IMR-90 (cell line): ENCODE measurements at regions not wholly inside any gene's neighbourhood (a gene's known extent, or its start where the extent isn't known, plus 50 kb on each side); places are given as distances from the start of the nearest gene placed in this dataset.

Source experiments
- ATAC-seq: fragments of 200-7000 bp; cut with Tn5 transposase; 2 replicates; pipeline ENCODE4 v1.9.1; 2020; ENCODE audit warnings: low read depth, mild to moderate bottlenecking, moderate library complexity
- BruUV-seq: library from RNA; stranded (reverse); fragments of 400-500 nt; replicated peaks from 2 replicates; lab custom pipeline; 2021; lab: Mats Ljungman, UMichigan
- CTCF ChIA-PET: fragments of 300-600 bp; formaldehyde crosslinking; extraction: SDS; loops from one replicate; lab custom pipeline; 2021; ENCODE audit warnings: antibody characterized with exemption; lab: Yijun Ruan, JAX
- POLR2A ChIA-PET: fragments of 300-600 bp; sonication (Branson Sonifier 250); formaldehyde crosslinking; loops from one replicate; lab custom pipeline; 2022; ENCODE audit warnings: antibody characterized with exemption; ENCODE audit not compliant: unreplicated experiment; lab: Charles Lee
- DNase-seq: peaks from one replicate; pipeline ENCODE4 v3.0.0; 2013
- H2AFZ ChIP-seq: replicated peaks from 2 replicates; pipeline ENCODE3; 2013; ENCODE audit warnings: low read length, mild to moderate bottlenecking; ENCODE audit not compliant: poor library complexity
- H2AK5ac ChIP-seq: 2 replicates; pipeline ENCODE4 v1.6.1; 2013; ENCODE audit warnings: low read depth, low read length, inconsistent platforms
- H2AK9ac ChIP-seq: replicated peaks from 2 replicates; pipeline ENCODE3; 2013; ENCODE audit warnings: mild to moderate bottlenecking, low read depth, low read length, moderate library complexity; ENCODE audit not compliant: poor library complexity
- H2BK120ac ChIP-seq: 2 replicates; pipeline ENCODE4 v1.6.1; 2013; ENCODE audit warnings: low read depth, low read length, inconsistent platforms
- H2BK15ac ChIP-seq: 3 replicates; pipeline ENCODE4 v1.6.1; 2013; ENCODE audit warnings: low read depth, low read length, inconsistent platforms
- H2BK20ac ChIP-seq: 2 replicates; pipeline ENCODE4 v1.6.1; 2013; ENCODE audit warnings: low read depth, mild to moderate bottlenecking, inconsistent platforms, low read length, moderate library complexity
- H2BK5ac ChIP-seq: 2 replicates; pipeline ENCODE4 v1.6.1; 2013; ENCODE audit warnings: mild to moderate bottlenecking, low read depth, low read length, inconsistent platforms; ENCODE audit not compliant: poor library complexity, severe bottlenecking
- H3K14ac ChIP-seq: replicated peaks from 2 replicates; pipeline ENCODE4 v1.6.1; 2013; ENCODE audit warnings: low read depth, low read length, inconsistent platforms
- H3K18ac ChIP-seq: 2 replicates; pipeline ENCODE4 v1.6.1; 2013; ENCODE audit warnings: low read depth, low read length, control low read depth
- H3K23ac ChIP-seq: 2 replicates; pipeline ENCODE4 v1.6.1; 2013; ENCODE audit warnings: low read depth, low read length, inconsistent platforms
- H3K27ac ChIP-seq: 2 replicates; pipeline ENCODE4 v1.5.1; 2013; ENCODE audit warnings: mild to moderate bottlenecking, control low read depth, low read length; ENCODE audit not compliant: insufficient read depth
- H3K27me3 ChIP-seq: 2 replicates; pipeline ENCODE4 v1.6.1; 2013; ENCODE audit warnings: low read length; ENCODE audit not compliant: control insufficient read depth, insufficient read depth
- H3K36me3 ChIP-seq: 2 replicates; pipeline ENCODE4 v1.6.1; 2013; ENCODE audit warnings: low read length, mixed read lengths; ENCODE audit not compliant: control insufficient read depth, insufficient read depth
- H3K4ac ChIP-seq: 2 replicates; pipeline ENCODE4 v1.6.1; 2013; ENCODE audit warnings: low read depth, low read length, inconsistent platforms
- H3K4me1 ChIP-seq: 2 replicates; pipeline ENCODE4 v1.6.1; 2013; ENCODE audit warnings: low read length, mixed read lengths; ENCODE audit not compliant: control insufficient read depth, insufficient read depth
- H3K4me2 ChIP-seq: 2 replicates; pipeline ENCODE4 v1.6.1; 2013; ENCODE audit warnings: low read depth, mild to moderate bottlenecking, control low read depth, low read length, moderate library complexity
- H3K4me3 ChIP-seq: 2 replicates; pipeline ENCODE4 v1.5.1; 2013; ENCODE audit warnings: low read depth, mild to moderate bottlenecking, control low read depth, low read length, moderate library complexity; ENCODE audit not compliant: insufficient read depth
- H3K56ac ChIP-seq: 2 replicates; pipeline ENCODE4 v1.6.1; 2013; ENCODE audit warnings: low read length, inconsistent platforms; ENCODE audit not compliant: insufficient read depth; ENCODE audit errors: extremely low read depth
- H3K79me1 ChIP-seq, 2 experiments: 2 replicates each; pipeline ENCODE4 v1.6.1; 2013; ENCODE audit warnings: low read length in 2 of 2, inconsistent platforms in 1 of 2, low read depth in 1 of 2
- H3K9ac ChIP-seq: 2 replicates; pipeline ENCODE4 v1.6.1; 2013; ENCODE audit warnings: low read depth, low read length, control low read depth
- H3K9me1 ChIP-seq: 2 replicates; pipeline ENCODE4 v1.6.1; 2013; ENCODE audit warnings: low read length, inconsistent platforms; ENCODE audit not compliant: insufficient read depth
- H3K9me3 ChIP-seq: 2 replicates; pipeline ENCODE4 v1.6.1; 2013; ENCODE audit warnings: low read length; ENCODE audit not compliant: control insufficient read depth, insufficient read depth
- H4K20me1 ChIP-seq: 2 replicates; pipeline ENCODE4 v1.6.1; 2013; ENCODE audit warnings: low read length, inconsistent platforms; ENCODE audit not compliant: insufficient read depth
- H4K5ac ChIP-seq: 2 replicates; pipeline ENCODE4 v1.6.1; 2013; ENCODE audit warnings: mild to moderate bottlenecking, low read depth, low read length, control low read depth
- H4K8ac ChIP-seq, 2 experiments: 2 replicates each; pipeline ENCODE4 v1.6.1; 2013; ENCODE audit warnings: low read depth in 2 of 2, low read length in 2 of 2, control low read depth in 1 of 2, inconsistent platforms in 1 of 2
- H4K91ac ChIP-seq: 2 replicates; pipeline ENCODE4 v1.6.1; 2013; ENCODE audit warnings: low read depth, low read length, inconsistent platforms; ENCODE audit not compliant: insufficient read depth
- BHLHE40 ChIP-seq: fragments of 150-350 bp; IDR thresholded peaks from 2 replicates; pipeline ENCODE4 v1.6.1; 2016; ENCODE audit warnings: mild to moderate bottlenecking, low read depth, low read length
- CEBPB ChIP-seq: IDR thresholded peaks from 2 replicates; pipeline ENCODE4 v1.6.1; 2012; ENCODE audit warnings: low read depth, low read length, improper control_type of control experiment
- CHD1 ChIP-seq: IDR thresholded peaks from 2 replicates; pipeline ENCODE4 v1.6.1; 2012; ENCODE audit warnings: low read depth, low read length, improper control_type of control experiment
- FOS ChIP-seq: fragments of 150-350 bp; IDR thresholded peaks from 2 replicates; pipeline ENCODE4 v1.6.1; 2016; ENCODE audit warnings: low read depth, low read length
- MAFK ChIP-seq: IDR thresholded peaks from 2 replicates; pipeline ENCODE4 v1.6.1; 2012; ENCODE audit warnings: low read depth, low read length, improper control_type of control experiment
- MAZ ChIP-seq: IDR thresholded peaks from 2 replicates; pipeline ENCODE4 v1.6.1; 2012; ENCODE audit warnings: low read depth, mild to moderate bottlenecking, low read length, improper control_type of control experiment, moderate library complexity, borderline replicate concordance
- MXI1 ChIP-seq: IDR thresholded peaks from 2 replicates; pipeline ENCODE4 v1.6.1; 2012; ENCODE audit warnings: low read depth, mild to moderate bottlenecking, low read length, moderate library complexity, borderline replicate concordance
- NFE2L2 ChIP-seq: fragments of 150-350 bp; IDR thresholded peaks from 2 replicates; pipeline ENCODE4 v1.6.1; 2016; ENCODE audit warnings: low read depth, mild to moderate bottlenecking, low read length
- POLR2A ChIP-seq: IDR thresholded peaks from 2 replicates; pipeline ENCODE4 v1.6.1; 2012; ENCODE audit warnings: mild to moderate bottlenecking, low read depth, low read length
- RAD21 ChIP-seq: IDR thresholded peaks from 2 replicates; pipeline ENCODE4 v1.6.1; 2012; ENCODE audit warnings: low read length, improper control_type of control experiment
- RCOR1 ChIP-seq: IDR thresholded peaks from 2 replicates; pipeline ENCODE4 v1.6.1; 2012; ENCODE audit warnings: mild to moderate bottlenecking, low read length, improper control_type of control experiment; ENCODE audit not compliant: insufficient replicate concordance
- RFX5 ChIP-seq: IDR thresholded peaks from 2 replicates; pipeline ENCODE4 v1.8.0; 2012; ENCODE audit warnings: low read depth, mild to moderate bottlenecking, low read length, moderate library complexity
- SMC3 ChIP-seq: fragments of 150-350 bp; IDR thresholded peaks from 2 replicates; pipeline ENCODE4 v1.6.1; 2016; ENCODE audit warnings: low read depth, mild to moderate bottlenecking, antibody characterized with exemption, low read length, moderate library complexity
- WGBS, 2 experiments: methylation state at CpG; one replicate each; pipeline versions ENCODE4 v1.1.5 to v1.1.7; 2013; ENCODE audit warnings: missing lambda C conversion rate in 2 of 2; ENCODE audit not compliant: insufficient read length in 1 of 2; ENCODE audit errors: extremely low coverage in 2 of 2; 5-methylcytosine and 5-hydroxymethylcytosine counted together
- dilution Hi-C: fragments of 300-500 bp; cut with HindIII; formaldehyde crosslinking; loops from one replicate; pipeline ENCODE4 v1.14.3; 2018; ENCODE audit warnings: low sequenced_read_pairs; ENCODE audit not compliant: unreplicated experiment
- in situ Hi-C: fragments of 300-500 bp; cut with MboI; formaldehyde crosslinking; loops from 3 replicates; pipeline ENCODE4 v1.14.3; 2019; ENCODE audit warnings: low sequenced_read_pairs, inconsistent platforms, mixed read lengths
- intact Hi-C: fragments of 100-400 bp; cut with micrococcal nuclease; formaldehyde crosslinking; loops from 2 replicates; pipeline ENCODE4 v1.10.0; 2022
- TF ChIP-seq, protein P1 (sequence below): fragments of 150-350 bp; IDR thresholded peaks from 2 replicates; pipeline ENCODE4 v1.6.1; 2017; ENCODE audit warnings: mild to moderate bottlenecking, antibody characterized with exemption, low read length, low read depth
- TF ChIP-seq, protein P2 (sequence below): fragments of 150-350 bp; IDR thresholded peaks from 2 replicates; pipeline ENCODE4 v1.6.1; 2016; ENCODE audit warnings: low read depth, mild to moderate bottlenecking, low read length, moderate library complexity, borderline replicate concordance
- TF ChIP-seq, protein P3 (sequence below): conservative IDR thresholded peaks from 2 replicates; pipeline ENCODE4 v1.5.1; 2012; ENCODE audit warnings: mild to moderate bottlenecking, low read depth, low read length, improper control_type of control experiment

DNA sequence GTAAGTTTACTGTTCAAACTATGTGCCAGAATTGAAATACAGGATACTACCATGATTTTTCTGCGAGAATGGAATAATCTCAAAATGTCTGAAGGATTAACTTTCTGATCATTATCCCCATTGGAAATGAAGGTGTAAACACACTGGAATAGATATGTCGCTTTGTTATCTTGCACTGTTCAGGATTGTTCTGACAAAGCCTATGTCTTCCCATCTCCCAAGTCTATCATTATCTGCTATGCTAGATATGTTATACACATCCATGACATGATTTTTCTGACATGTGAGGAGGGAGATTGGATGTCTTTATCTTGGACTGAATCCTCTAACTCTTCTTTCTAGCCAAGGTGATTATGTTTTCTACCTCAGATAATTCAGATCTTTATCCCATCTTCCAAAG lies 1239.3 kb upstream of the ADGRL4 start:
- in situ Hi-C loops = loop anchor here (25.0 kb wide), 1 partner anchor 1516 kb away; no protein-coding TSS in a partner anchor

More for the DNA sequence above, 1239.3 kb upstream of the ADGRL4 start:
- H3K9me1 ChIP-seq = no peaks in the 10 kb centered on the region
- no peak overlapping the region for H3K18ac ChIP-seq
- H2BK120ac ChIP-seq = no peak overlapping the region
- H2AK5ac ChIP-seq = no peak overlapping the region
- no TSS peak for BruUV-seq
- ChIA-PET POLR2A (no interaction called here), CTCF (no interaction called here)
- no peak overlapping the region for H4K5ac ChIP-seq
- H3K79me1 ChIP-seq = no peaks in the 10 kb centered on the region
- H3K27me3 ChIP-seq = no peaks in the 10 kb centered on the region
- no peak overlapping the region for H3K23ac ChIP-seq
- no peak overlapping the region for H3K4me3 ChIP-seq
- H3K9ac ChIP-seq = no peak overlapping the region
- H3K27ac ChIP-seq = no peak overlapping the region
- intact Hi-C loops (no loop called here), dilution Hi-C loops (no loop called here)
- ATAC-seq (no peak), DNase-seq (no peak)
- no peak overlapping the region for H3K14ac ChIP-seq
- H4K8ac ChIP-seq = no peak overlapping the region
- no peaks in the 10 kb centered on the region for H4K20me1 ChIP-seq
- no peak overlapping the region for H2AK9ac ChIP-seq
- H3K4me1 ChIP-seq = no peaks in the 10 kb centered on the region
- H4K91ac ChIP-seq = no peak overlapping the region
- H3K36me3 ChIP-seq = no peaks in the 10 kb centered on the region
- WGBS, 2 experiments = no CpG with 5 or more reads among the region's 2 CpGs
- no peaks in the 10 kb centered on the region for H3K9me3 ChIP-seq
- H2BK15ac ChIP-seq = no peak overlapping the region
- H3K4ac ChIP-seq = no peak overlapping the region
- H3K56ac ChIP-seq = no peak overlapping the region
- no peak for TF ChIP-seq MAZ
- no peak for TF ChIP-seq RFX5
- no peak for TF ChIP-seq MAFK
- TF ChIP-seq CEBPB = no peak
- TF ChIP-seq, protein P1, sequence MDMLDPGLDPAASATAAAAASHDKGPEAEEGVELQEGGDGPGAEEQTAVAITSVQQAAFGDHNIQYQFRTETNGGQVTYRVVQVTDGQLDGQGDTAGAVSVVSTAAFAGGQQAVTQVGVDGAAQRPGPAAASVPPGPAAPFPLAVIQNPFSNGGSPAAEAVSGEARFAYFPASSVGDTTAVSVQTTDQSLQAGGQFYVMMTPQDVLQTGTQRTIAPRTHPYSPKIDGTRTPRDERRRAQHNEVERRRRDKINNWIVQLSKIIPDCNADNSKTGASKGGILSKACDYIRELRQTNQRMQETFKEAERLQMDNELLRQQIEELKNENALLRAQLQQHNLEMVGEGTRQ = no peak
- TF ChIP-seq BHLHE40 = no peak
- no peak for TF ChIP-seq POLR2A
- no peak for TF ChIP-seq FOS
- TF ChIP-seq, protein P2, sequence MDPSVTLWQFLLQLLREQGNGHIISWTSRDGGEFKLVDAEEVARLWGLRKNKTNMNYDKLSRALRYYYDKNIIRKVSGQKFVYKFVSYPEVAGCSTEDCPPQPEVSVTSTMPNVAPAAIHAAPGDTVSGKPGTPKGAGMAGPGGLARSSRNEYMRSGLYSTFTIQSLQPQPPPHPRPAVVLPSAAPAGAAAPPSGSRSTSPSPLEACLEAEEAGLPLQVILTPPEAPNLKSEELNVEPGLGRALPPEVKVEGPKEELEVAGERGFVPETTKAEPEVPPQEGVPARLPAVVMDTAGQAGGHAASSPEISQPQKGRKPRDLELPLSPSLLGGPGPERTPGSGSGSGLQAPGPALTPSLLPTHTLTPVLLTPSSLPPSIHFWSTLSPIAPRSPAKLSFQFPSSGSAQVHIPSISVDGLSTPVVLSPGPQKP = no peak
- TF ChIP-seq RCOR1 = no peak
- TF ChIP-seq CHD1 = no peak
- no peak for TF ChIP-seq MXI1
- TF ChIP-seq NFE2L2 = no peak
- no peak for TF ChIP-seq RAD21
- TF ChIP-seq SMC3 = no peak
- TF ChIP-seq, protein P3, sequence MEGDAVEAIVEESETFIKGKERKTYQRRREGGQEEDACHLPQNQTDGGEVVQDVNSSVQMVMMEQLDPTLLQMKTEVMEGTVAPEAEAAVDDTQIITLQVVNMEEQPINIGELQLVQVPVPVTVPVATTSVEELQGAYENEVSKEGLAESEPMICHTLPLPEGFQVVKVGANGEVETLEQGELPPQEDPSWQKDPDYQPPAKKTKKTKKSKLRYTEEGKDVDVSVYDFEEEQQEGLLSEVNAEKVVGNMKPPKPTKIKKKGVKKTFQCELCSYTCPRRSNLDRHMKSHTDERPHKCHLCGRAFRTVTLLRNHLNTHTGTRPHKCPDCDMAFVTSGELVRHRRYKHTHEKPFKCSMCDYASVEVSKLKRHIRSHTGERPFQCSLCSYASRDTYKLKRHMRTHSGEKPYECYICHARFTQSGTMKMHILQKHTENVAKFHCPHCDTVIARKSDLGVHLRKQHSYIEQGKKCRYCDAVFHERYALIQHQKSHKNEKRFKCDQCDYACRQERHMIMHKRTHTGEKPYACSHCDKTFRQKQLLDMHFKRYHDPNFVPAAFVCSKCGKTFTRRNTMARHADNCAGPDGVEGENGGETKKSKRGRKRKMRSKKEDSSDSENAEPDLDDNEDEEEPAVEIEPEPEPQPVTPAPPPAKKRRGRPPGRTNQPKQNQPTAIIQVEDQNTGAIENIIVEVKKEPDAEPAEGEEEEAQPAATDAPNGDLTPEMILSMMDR = no peak
- no peak overlapping the region for H2BK20ac ChIP-seq
- no peak overlapping the region for H2AFZ ChIP-seq
- no peak overlapping the region for H2BK5ac ChIP-seq
- no peak overlapping the region for H3K4me2 ChIP-seq
